ENCODE measurements at regions not wholly inside any gene's neighbourhood (a gene's known extent, or its start where the extent isn't known, plus 50 kb on each side); places are given as distances from the start of the nearest gene placed in this dataset.

GRCh38 chr6:126608681-126609080 is 268.8 kb downstream of the CENPW start:
- no peak for DNase-seq

GRCh38 chr6:126614642-126615504 is 275.0 kb downstream of the CENPW start:
- DNase-seq, result no peak

GRCh38 chr6:126616866-126617265 is 277.0 kb downstream of the CENPW start:
- no peak for DNase-seq

GRCh38 chr6:126618639-126619343 is 278.9 kb downstream of the CENPW start:
- DNase-seq, result no peak

GRCh38 chr6:126620719-126621118 is 280.8 kb downstream of the CENPW start:
- DNase-seq, result no peak

- DNase-seq, result no peak
Observed at GRCh38 chr6:126625019-126625418, 285.1 kb downstream of the CENPW start.

GRCh38 chr6:126628125-126628524 is 288.2 kb downstream of the CENPW start:
- no peak for DNase-seq

GRCh38 chr6:126631363-126631762 is 291.4 kb downstream of the CENPW start:
- DNase-seq, result no peak

- DNase-seq, result no peak
Observed at GRCh38 chr6:126632271-126632670, 292.4 kb downstream of the CENPW start.

GRCh38 chr6:126633373-126633772 is 293.5 kb downstream of the CENPW start:
- DNase-seq, result no peak

GRCh38 chr6:126640356-126640755 is 300.4 kb downstream of the CENPW start:
- DNase-seq, result no peak

- no peak for DNase-seq
Observed at GRCh38 chr6:126640921-126641320, 301.0 kb downstream of the CENPW start.

GRCh38 chr6:126641641-126642040 is 301.7 kb downstream of the CENPW start:
- no peak for DNase-seq

GRCh38 chr6:126643352-126643751 is 303.4 kb downstream of the CENPW start:
- no peak for DNase-seq

GRCh38 chr6:126650931-126651330 is 311.0 kb downstream of the CENPW start:
- no peak for DNase-seq

GRCh38 chr6:126657561-126658175 is 317.8 kb downstream of the CENPW start:
- DNase-seq, result no peak

- DNase-seq, result no peak
Observed at GRCh38 chr6:126660376-126660775, 320.5 kb downstream of the CENPW start.

GRCh38 chr6:126661646-126662045 is 321.7 kb downstream of the CENPW start:
- DNase-seq, result no peak

GRCh38 chr6:126662966-126663365 is 323.1 kb downstream of the CENPW start:
- no peak for DNase-seq

- no peak for DNase-seq
Observed at GRCh38 chr6:126664271-126664670, 324.4 kb downstream of the CENPW start.

- no peak for DNase-seq
Observed at GRCh38 chr6:126665551-126665950, 325.6 kb downstream of the CENPW start.

- no peak for DNase-seq
Observed at GRCh38 chr6:126667071-126667470, 327.2 kb downstream of the CENPW start.

GRCh38 chr6:126667728-126668127 is 327.8 kb downstream of the CENPW start:
- no peak for DNase-seq

GRCh38 chr6:126672649-126673048 is 332.7 kb downstream of the CENPW start:
- DNase-seq, result no peak

Measured in GDM1 (cell line).